Adrenal gland (tissue), 9 donors: ENCODE measurements at regions not wholly inside any gene's neighbourhood (a gene's known extent, or its start where the extent isn't known, plus 50 kb on each side); places are given as distances from the start of the nearest gene placed in this dataset.

Experiments
- DNase-seq, 7 donors: peaks; one replicate each; pipeline ENCODE4 v3.0.0-alpha.2; 2019 to 2020
- H3K27ac ChIP-seq, 5 donors: fragments of 200-600 bp; sonication (generic) in 4 of 5; 1 replicate in 3 of 5; 2 replicates in 2 of 5; pipeline versions ENCODE4 v1.5.1 to v1.8.0; 2016 to 2020; ENCODE audit warnings: mild to moderate bottlenecking in 1 of 5
- H3K27me3 ChIP-seq: fragments of 200-600 bp; 2 replicates; pipeline ENCODE4 v1.8.0; 2021
- H3K36me3 ChIP-seq, 2 donors: fragments of 200-600 bp; replicated peaks in 1 of 2; 1 replicate in 1 of 2; 2 replicates in 1 of 2; pipeline versions ENCODE4 v1.5.1 to v1.8.0; 2018 to 2022
- H3K4me1 ChIP-seq, 2 donors: fragments of 200-600 bp; replicated peaks in 1 of 2; 1 replicate in 1 of 2; 2 replicates in 1 of 2; pipeline versions ENCODE4 v1.5.1 to v1.8.0; 2018 to 2021
- H3K4me3 ChIP-seq, 4 donors: fragments of 200-600 bp; sonication (generic) in 3 of 4; one replicate each; pipeline ENCODE4 v1.5.1; 2016 to 2018
- H3K9me3 ChIP-seq, 3 donors: fragments of 200-600 bp; sonication (generic) in 1 of 3; replicated peaks in 1 of 3; 1 replicate in 2 of 3; 2 replicates in 1 of 3; pipeline versions ENCODE4 v1.5.1 to v1.8.0; 2016 to 2021
- POLR2A ChIP-seq, 2 donors: fragments of 450-650 bp; IDR thresholded peaks; one replicate each; pipeline ENCODE4 v1.6.1; 2017; ENCODE audit warnings: antibody characterized with exemption in 2 of 2, mild to moderate bottlenecking in 2 of 2, moderate library complexity in 1 of 2
- WGBS, 4 donors: extraction: QIAGEN DNeasy Blood & Tissue Kit in 2 of 4; methylation state at CpG; one replicate each; pipeline versions ENCODE4 v1.1.5 to v1.1.7; 2013 to 2017; 5-methylcytosine and 5-hydroxymethylcytosine counted together
- intact Hi-C, 2 donors: fragments of 100-400 bp; cut with DNase I; formaldehyde crosslinking; loops; one replicate each; pipeline versions ENCODE4 v1.14.1 to v1.15.0; 2022 to 2023
- TF ChIP-seq, protein P1 (sequence below), 6 experiments: fragments of 450-650 bp in 4 of 6; fragments of 200-600 bp in 2 of 6; sonication (generic) in 1 of 6; IDR thresholded peaks; 1 replicate in 5 of 6; 2 replicates in 1 of 6; pipeline versions ENCODE4 v1.5.1 to v1.8.0; 2016 to 2021; ENCODE audit warnings: antibody characterized with exemption in 6 of 6, mild to moderate bottlenecking in 2 of 6, moderate library complexity in 1 of 6
- donor health status: healthy with polysubstance abuse.
- donor health status: Bipolar disorder and iron deficiency.
- donor health status: DM: yes; HTN: yes; CAD: no.
- donor health status: DM: no; HTN: no; CAD: no.
- donor health status: DM: no; HTN: no; CAD: no.

DNA sequence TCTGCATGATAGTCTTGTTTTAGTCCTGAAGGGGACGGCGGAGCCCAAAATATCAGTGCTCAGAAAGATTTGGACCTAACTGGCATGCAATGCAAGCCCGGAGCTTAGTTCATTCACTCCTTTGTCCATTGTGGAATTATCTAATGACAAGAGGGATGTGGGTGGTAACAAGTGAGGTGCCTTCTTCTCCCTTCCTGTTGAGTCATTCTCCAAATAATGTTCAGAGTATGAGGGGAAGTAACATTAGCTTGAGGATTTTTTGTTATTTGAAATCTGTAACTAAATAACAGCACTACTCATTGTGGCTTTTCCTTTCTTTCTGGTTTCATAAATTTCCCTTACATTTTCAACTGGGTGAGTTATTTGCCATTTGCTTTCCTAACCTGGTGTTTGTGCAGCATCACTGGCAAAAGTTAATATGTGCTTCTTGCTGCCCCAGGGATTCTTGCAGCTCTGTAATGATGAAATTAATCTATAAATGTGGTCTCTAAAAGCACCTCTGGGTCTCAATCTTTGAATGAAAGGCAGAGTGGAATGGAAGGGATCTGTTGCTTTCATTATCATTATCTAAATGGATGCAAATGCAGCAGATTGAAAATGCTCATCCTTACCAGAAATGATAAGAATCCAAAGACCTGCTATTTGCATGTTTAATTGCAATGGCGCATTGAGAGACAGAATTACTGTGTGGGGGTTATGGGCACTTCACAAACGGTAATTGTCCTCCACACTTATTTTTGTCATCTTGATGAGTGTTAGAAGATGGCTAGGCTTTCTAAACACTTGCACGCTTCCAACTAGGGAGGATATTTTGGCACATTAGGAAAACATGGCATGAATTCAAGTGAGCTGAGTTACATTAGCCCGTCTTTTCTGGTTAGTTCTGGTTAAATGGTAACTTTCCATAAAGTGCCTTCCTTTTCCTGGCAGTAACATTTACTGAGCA is 89.9 kb upstream of the MITF start:
- WGBS, 4 donors: 58 to 80% (median 61%) methylated on average over 7 of the region's 7 CpGs
- no peaks in the 10 kb centered on the region for H3K36me3 ChIP-seq
- H3K4me3 ChIP-seq: no peak overlapping the region
- H3K4me1 ChIP-seq: no peaks in the 10 kb centered on the region
- H3K27me3 ChIP-seq: peaks cover 6% of the 10 kb centered on the region
- no peaks in the 10 kb centered on the region for H3K9me3 ChIP-seq
- DNase-seq: no peak
- TF ChIP-seq POLR2A (IDR thresholded peaks at IDR 0.05): no peak
- TF ChIP-seq, protein P1, sequence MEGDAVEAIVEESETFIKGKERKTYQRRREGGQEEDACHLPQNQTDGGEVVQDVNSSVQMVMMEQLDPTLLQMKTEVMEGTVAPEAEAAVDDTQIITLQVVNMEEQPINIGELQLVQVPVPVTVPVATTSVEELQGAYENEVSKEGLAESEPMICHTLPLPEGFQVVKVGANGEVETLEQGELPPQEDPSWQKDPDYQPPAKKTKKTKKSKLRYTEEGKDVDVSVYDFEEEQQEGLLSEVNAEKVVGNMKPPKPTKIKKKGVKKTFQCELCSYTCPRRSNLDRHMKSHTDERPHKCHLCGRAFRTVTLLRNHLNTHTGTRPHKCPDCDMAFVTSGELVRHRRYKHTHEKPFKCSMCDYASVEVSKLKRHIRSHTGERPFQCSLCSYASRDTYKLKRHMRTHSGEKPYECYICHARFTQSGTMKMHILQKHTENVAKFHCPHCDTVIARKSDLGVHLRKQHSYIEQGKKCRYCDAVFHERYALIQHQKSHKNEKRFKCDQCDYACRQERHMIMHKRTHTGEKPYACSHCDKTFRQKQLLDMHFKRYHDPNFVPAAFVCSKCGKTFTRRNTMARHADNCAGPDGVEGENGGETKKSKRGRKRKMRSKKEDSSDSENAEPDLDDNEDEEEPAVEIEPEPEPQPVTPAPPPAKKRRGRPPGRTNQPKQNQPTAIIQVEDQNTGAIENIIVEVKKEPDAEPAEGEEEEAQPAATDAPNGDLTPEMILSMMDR (IDR thresholded peaks at IDR 0.05): no peak
- H3K27ac ChIP-seq: no peak overlapping the region
- intact Hi-C loops: no loop called here

DNA sequence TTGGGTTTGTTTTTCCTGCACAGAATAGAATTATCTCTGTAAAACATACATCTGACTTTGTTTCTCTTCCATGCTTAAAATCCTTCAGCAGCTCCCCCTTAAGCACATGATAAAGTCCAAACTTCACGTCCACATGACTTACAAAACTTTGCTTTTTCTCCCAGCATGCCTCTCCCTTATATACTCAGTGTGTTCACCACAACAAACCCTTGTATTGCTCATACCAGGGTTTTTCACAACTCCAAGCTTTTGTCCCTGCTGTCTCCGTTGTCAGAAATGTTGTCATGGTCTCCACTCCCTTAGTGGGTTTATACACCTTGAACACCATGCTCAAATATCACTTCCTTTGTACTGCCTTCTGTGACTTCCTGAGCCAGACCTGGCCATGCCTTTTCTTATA is 91.1 kb upstream of the MITF start:
- TF ChIP-seq, protein P1 (IDR thresholded peaks at IDR 0.05): no peak
- no peak for TF ChIP-seq POLR2A (IDR thresholded peaks at IDR 0.05)
- intact Hi-C loops: no loop called here
- 44 to 67% (median 60%) methylated on average over 2 of the region's 2 CpGs for WGBS, 4 donors
- H3K27me3 ChIP-seq: peaks cover 6% of the 10 kb centered on the region
- H3K36me3 ChIP-seq: no peaks in the 10 kb centered on the region
- H3K4me1 ChIP-seq: no peaks in the 10 kb centered on the region
- DNase-seq: no peak
- H3K27ac ChIP-seq: no peak overlapping the region
- no peak overlapping the region for H3K4me3 ChIP-seq
- H3K9me3 ChIP-seq: no peaks in the 10 kb centered on the region

DNA sequence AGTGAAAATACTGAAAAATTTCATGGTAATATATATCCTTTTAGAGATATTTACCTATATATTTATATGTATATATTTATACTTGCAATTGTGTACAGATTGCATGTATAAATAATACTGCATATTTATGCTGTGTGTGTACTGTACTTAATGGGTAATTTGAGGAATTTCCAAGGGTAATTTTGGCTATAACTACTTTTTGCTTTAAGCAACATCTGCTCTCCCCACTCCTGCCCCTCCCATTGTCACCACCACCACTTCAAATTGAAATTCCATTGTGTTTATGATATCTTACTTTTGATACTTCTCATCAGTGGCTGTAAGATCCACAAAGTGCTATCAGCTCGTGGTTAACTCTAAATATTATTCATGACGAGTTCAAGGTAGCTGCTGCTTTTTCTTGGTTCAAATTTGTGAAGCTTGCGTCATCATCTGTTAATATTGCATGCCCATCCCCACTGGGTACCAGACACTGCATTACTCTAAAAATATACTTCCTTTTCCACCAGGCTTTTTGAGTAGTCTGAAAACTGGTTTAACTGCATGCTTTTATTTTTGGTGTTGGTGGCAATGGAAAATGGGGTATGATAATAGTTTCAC is 91.7 kb upstream of the MITF start:
- no peak for DNase-seq
- no peak for TF ChIP-seq POLR2A (IDR thresholded peaks at IDR 0.05)
- TF ChIP-seq, protein P1 (IDR thresholded peaks at IDR 0.05): no peak
- Histone ChIP-seq H3K4me1 (no peaks in the 10 kb centered on the region), H3K4me3 (no peak overlapping the region), H3K27ac (no peak overlapping the region), H3K9me3 (no peaks in the 10 kb centered on the region), H3K27me3 (peaks cover 6% of the 10 kb centered on the region), H3K36me3 (no peaks in the 10 kb centered on the region)
- whole genome bisulfite sequencing, 4 donors: 21 to 47% (median 29%) methylated on average over 2 to 3 of the region's 3 CpGs
- intact Hi-C loops: no loop called here

DNA sequence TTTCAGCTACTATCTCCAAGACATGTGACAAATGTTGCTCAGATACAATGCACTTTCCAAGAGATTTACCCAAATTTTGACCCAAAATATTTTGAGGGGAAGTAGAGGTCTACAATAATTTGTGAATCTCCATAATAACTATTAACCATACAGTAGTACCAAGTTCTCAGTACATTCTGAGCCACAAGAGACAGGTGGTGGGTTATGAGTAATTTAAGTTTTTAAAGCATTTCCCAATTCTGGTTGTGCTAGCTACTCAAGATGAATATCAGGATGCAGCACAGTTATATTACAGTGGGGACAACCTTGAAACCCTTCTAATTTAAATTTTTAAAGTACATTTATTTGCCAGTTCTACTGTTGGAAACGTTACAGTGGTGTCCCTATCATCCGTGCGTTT is 92.2 kb upstream of the MITF start:
- WGBS, 4 donors: 76 to 86% (median 84%) methylated on average over 3 of the region's 3 CpGs
- Histone ChIP-seq H3K4me1 (no peaks in the 10 kb centered on the region), H3K9me3 (no peaks in the 10 kb centered on the region), H3K27me3 (peaks cover 6% of the 10 kb centered on the region), H3K4me3 (no peak overlapping the region), H3K36me3 (no peaks in the 10 kb centered on the region), H3K27ac (no peak overlapping the region)
- DNase-seq: no peak
- intact Hi-C loops: no loop called here
- TF ChIP-seq, protein P1 (IDR thresholded peaks at IDR 0.05): no peak
- no peak for TF ChIP-seq POLR2A (IDR thresholded peaks at IDR 0.05)
